Kidney tubule cell (primary cell): ENCODE measurements at regions not wholly inside any gene's neighbourhood (a gene's known extent, or its start where the extent isn't known, plus 50 kb on each side); places are given as distances from the start of the nearest gene placed in this dataset.
A peak's percentile ranks its signal among the peaks of the same experiment; 100 is the strongest.
"Not testable (repeated sequence)": the region's sequence is repeated elsewhere in the genome, so short reads cannot be mapped to it uniquely, and the experiment has no call there.

Source experiments
- DNase-seq: peaks from one replicate; pipeline ENCODE4 v3.0.0-alpha.2; 2018; ENCODE audit warnings: low spot score

GRCh38 chr10:76665029-76665428, 972.6 kb downstream of the KCNMA1 start:
- DNase-seq = no peak

DNA sequence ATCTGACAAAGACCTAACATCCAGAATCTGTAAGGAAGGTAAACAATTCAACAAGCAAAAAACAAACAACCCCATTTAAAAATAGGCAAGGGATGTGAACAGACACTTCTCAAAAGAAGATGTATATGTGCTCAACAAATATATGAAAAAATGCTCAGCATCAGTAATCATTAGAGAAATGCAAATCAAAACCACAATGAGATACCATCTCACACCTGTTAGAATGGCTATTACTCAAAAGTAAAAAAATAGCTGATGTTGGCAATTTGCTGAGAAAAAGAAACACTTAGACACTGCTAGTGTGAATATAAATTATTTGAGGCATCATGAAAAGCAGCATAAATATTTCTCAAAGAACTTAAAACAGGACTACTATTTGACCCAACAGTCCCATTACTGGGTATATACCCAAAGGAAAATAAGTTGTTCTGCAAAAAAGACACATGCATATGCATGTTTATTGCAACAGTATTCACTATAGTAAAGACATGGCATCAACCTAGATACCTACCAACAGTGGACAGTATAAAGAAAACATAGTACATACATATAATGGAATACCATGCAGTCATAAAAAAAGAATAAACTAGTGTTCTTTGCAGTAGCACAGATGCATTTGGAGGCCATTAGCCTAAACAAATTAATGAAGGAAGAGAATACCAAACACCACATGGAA, 980.1 kb downstream of the KCNMA1 start:
- DNase-seq = no peak

GRCh38 chr10:76651154-76651553, 986.5 kb downstream of the KCNMA1 start:
- no peak for DNase-seq

GRCh38 chr10:76649723-76650127, 987.9 kb downstream of the KCNMA1 start:
- peak; percentile 43 for DNase-seq

DNA sequence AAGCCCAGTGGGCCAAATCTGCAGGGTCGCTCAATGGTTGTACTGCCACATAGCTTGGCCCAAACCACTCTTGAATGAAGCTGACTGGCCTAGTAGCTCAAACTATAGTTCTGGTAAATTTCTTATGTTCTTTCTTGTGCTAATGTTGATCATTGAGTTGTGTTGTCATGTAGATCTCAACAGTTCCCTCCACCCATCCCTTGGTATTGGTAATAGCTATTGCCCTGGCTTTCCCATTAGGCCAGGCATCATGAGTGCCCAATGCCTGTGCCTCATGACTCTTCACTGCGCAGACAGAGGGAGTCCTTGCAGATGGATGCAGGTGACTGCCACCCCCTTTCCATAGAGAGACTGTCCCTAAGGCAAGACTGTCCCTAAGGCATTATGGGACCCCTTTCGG, 988.4 kb downstream of the KCNMA1 start:
- no peak for DNase-seq

DNA sequence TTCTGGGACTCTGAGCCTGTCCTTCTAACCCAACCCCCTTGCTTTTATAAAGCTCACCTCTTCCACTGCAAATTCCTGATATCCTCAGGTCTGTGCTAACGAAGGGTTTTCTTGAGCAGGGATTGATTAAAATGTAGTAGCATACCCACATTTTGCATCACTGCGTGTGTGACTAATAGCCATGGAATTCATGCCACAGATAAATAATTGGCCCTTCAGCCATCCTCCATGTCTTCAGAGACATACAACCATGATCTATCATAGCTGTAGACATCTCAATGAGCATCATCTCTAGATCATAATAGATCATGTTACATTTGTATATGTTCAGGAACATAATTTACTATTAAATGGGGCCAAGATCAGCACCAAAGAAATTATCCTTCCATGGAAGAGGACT, 990.3 kb downstream of the KCNMA1 start:
- DNase-seq = peak; percentile 32

GRCh38 chr10:76645341-76645740, 992.3 kb downstream of the KCNMA1 start:
- no peak for DNase-seq

- peak; percentile 57 for DNase-seq
Observed at GRCh38 chr10:76644476-76644875, 993.1 kb downstream of the KCNMA1 start.

DNA sequence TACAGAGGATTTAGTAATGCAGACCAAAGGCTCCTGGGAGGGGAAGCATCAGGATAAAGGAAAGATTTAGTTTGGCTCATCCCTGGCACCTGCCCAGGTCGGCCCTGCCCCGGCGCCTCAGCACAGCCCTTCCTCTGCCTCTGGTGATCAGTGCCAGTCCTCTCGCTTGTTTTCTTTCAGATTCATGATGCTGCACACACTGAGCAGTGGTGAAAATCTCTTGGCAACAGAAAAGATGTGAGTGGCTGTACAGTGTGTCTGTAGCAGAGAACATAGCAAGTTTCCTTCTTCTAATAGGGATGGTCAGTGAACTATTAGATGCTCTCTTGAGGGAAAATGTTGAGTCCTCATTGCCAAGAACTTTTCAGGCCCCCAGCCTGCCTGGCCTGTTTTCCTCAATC, 994.1 kb downstream of the KCNMA1 start:
- DNase-seq = no peak

DNA sequence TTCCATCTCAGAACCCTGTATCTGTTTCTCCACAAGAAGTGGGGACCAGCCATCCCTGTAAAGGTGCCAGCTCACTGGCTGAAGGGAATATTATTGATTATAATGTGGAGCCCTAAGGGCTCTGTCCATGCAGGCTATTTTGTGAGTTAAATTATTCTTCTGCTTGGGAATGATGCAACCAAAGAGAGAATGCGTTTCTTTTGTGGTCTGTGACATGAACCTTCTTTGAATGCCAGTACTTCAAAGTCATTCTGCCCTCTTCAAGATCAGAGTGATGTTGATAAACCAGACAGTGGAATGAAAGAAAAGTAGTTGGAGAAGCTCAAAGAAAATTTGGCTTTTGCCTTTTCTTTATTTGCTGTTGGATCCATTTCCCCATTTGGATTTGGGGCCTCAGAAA, 995.2 kb downstream of the KCNMA1 start:
- DNase-seq = no peak

- no peak for DNase-seq
Observed at GRCh38 chr10:76641215-76641614, 996.4 kb downstream of the KCNMA1 start.

GRCh38 chr10:76640806-76641205, 996.8 kb downstream of the KCNMA1 start:
- DNase-seq = no peak

DNA sequence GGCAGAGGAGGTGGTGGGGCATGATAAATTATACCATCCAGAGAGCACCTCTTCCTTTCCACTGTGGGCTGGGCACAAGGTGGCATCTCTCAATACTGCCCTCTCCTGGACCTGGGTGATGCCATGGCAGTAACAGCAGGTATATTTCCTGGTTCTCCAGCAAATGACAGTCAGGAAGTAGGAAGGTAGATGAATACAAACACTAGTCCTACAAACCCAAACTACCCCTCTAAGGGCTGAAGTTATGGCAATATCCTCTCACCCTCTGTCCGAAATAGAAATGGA, 1004.9 kb downstream of the KCNMA1 start:
- DNase-seq = peak; percentile 55

DNA sequence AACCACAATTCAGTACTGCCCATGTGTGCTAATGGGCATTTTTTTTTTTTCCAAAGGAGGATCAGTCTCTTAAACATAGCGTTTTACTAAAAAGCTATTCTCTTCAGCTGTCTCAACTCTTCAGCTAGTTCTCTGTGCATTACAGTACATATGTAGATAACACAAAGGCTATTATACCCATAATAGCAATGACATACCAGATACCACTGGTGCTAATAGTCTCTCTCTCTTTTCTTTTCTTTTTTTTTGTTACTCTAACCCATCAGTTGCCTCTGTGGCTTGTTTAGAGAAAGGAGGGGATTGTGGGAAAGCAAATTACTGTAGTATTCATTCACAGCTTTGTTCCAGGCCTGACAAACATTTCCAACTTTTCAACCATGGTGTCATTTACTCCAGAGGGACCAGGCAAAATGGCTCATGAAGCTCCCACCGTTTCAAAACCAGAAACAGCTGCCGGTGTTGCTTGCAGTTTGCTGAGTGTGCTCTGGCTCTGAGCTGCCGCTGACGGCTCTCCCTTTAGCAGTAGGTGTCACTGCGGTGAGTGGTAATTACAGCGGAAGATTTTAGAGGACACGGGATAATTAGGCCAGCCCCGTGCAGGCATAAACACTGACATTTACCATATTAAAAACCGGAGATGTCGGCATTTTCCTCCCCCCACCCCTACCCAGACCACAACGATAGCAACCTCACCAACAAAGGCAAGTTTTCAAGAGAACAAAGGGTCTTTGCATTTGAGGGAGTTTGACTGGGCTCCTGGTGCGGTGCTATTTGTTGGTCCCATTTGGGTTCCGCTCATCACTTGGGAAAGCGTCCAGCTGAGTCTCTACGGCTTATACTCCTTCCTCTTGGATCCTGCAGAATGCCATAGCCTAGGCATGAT, 1005.5 kb downstream of the KCNMA1 start:
- DNase-seq = no peak

DNA sequence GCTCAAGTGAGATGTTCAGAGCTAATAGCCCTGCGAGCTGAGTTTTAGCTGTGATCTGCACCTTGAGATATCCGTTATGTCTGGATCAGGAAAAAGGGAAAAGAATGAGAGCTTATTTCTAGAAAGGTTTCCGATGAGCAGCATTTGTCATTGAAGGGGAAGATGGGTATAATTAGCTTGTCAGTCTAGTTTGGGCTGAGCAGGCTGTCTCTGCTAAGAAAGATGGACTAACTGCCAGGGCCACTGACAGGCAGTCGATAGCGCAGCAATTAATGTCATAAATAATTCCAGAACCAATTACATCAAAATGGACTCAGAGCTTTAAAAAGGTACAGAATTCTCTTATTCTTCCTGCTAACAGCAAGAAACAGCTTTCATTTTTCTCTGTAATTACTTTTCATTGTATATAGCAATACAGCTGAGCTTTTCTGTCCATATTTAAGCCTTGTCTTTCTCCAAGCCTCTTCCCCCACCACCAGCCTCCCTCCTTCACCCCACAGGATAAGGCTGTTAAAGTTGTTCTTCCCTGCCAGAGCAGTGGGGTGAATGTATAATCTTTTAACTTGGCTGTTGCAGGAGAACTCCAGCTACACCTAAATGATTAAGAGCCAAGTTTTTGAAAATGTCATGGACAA, 1006.5 kb downstream of the KCNMA1 start:
- DNase-seq = no peak

GRCh38 chr10:76628801-76629200, 1008.8 kb downstream of the KCNMA1 start:
- DNase-seq = peak; percentile 11

GRCh38 chr10:76626386-76626785, 1011.2 kb downstream of the KCNMA1 start:
- DNase-seq = no peak

GRCh38 chr10:76624470-76624869, 1013.1 kb downstream of the KCNMA1 start:
- peak; percentile 38 for DNase-seq

DNA sequence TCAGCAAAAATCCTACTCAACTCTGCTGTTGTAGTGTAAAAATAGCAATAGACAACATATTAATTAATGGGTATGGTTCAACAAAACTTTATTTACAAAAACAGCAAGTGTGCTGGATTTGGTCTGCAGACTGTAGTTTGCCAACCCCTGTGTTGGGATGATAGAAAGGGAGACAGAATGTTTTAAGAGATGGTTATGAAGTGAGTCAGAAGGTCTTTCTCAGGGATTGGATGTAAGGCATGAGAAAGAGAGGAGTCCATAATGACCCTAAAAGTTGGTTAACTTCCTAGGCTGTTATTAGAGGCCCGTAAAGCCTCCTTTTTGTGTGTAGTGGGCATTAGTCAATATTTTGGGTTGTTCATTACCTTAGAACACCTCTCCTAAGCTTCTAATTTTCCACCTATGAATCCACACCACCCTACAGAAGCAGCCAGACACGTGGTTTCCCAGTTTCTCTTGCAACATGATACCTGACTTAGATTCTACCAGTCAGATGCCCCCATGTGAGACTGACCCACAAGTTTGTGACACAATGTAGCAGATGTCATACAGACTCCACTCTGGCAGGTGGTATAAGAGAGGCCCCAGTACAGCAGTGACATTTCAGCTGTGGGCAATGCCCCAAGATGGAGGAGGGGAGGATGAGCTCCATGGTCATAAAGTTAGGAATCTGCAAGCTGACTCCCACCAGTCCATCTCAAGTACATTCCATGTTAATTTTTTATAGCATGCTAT, 1015.6 kb downstream of the KCNMA1 start:
- peak; percentile 13 for DNase-seq

- peak; percentile 85 for DNase-seq
Observed at GRCh38 chr10:76618641-76619040, 1019.0 kb downstream of the KCNMA1 start.

- DNase-seq = peak; percentile 15
Observed at GRCh38 chr10:76618171-76618570, 1019.4 kb downstream of the KCNMA1 start.

GRCh38 chr10:76616666-76617065, 1020.9 kb downstream of the KCNMA1 start:
- not testable (repeated sequence) for DNase-seq
